PC-9 (cell line): ENCODE measurements at regions not wholly inside any gene's neighbourhood (a gene's known extent, or its start where the extent isn't known, plus 50 kb on each side); places are given as distances from the start of the nearest gene placed in this dataset.

ENCODE experiments used
- BruUV-seq: library from RNA; stranded (reverse); fragments of 400-500 nt; replicated peaks from 2 replicates; lab custom pipeline; 2021; lab: Mats Ljungman, UMichigan
- CTCF ChIA-PET: fragments of 300-600 bp; sonication (Branson Sonifier 250); formaldehyde crosslinking; loops from one replicate; lab custom pipeline; 2022; ENCODE audit warnings: antibody characterized with exemption; lab: Charles Lee
- POLR2A ChIA-PET: fragments of 300-600 bp; sonication (Branson Sonifier 250); formaldehyde crosslinking; loops from one replicate; lab custom pipeline; 2022; ENCODE audit warnings: antibody characterized with exemption; ENCODE audit not compliant: unreplicated experiment; lab: Charles Lee
- DNase-seq, 2 experiments: peaks; one replicate each; pipeline versions ENCODE4 v3.0.0 to v3.0.0-alpha.2; 2015 to 2022; ENCODE audit warnings: mixed read lengths in 1 of 2
- H2AFZ ChIP-seq: fragments of 200-600 bp; sonication (generic); 2 replicates; pipeline ENCODE4 v1.8.1; 2017; ENCODE audit warnings: antibody characterized with exemption
- H3F3A ChIP-seq: fragments of 200-600 bp; sonication (generic); 2 replicates; pipeline ENCODE4 v1.8.1; 2017; ENCODE audit warnings: antibody characterized with exemption, mild to moderate bottlenecking, low read depth; ENCODE audit not compliant: insufficient read depth
- H3K27ac ChIP-seq: fragments of 200-600 bp; sonication (generic); 2 replicates; pipeline ENCODE4 v1.6.1; 2016; ENCODE audit warnings: mixed run types
- H3K27me3 ChIP-seq: fragments of 200-600 bp; sonication (generic); 2 replicates; pipeline ENCODE4 v1.6.1; 2016; ENCODE audit warnings: low read depth, mixed run types; ENCODE audit not compliant: insufficient read depth
- H3K36me3 ChIP-seq: fragments of 200-600 bp; sonication (generic); 2 replicates; pipeline ENCODE4 v1.6.1; 2016; ENCODE audit warnings: low read depth, mixed run types
- H3K4me1 ChIP-seq: fragments of 200-600 bp; sonication (generic); replicated peaks from 2 replicates; pipeline ENCODE4 v1.6.1; 2016; ENCODE audit warnings: mixed run types; ENCODE audit not compliant: insufficient read depth
- H3K4me2 ChIP-seq: fragments of 200-600 bp; sonication (generic); 2 replicates; pipeline ENCODE4 v1.6.1; 2017; ENCODE audit warnings: mixed run types
- H3K4me3 ChIP-seq: fragments of 200-600 bp; sonication (generic); 2 replicates; pipeline ENCODE4 v1.6.1; 2016; ENCODE audit warnings: mixed run types
- H3K79me2 ChIP-seq: fragments of 200-600 bp; sonication (generic); 2 replicates; pipeline ENCODE4 v1.6.1; 2017; ENCODE audit warnings: low read depth, mixed run types
- H3K9me2 ChIP-seq: fragments of 200-600 bp; sonication (generic); 2 replicates; pipeline ENCODE4 v1.8.1; 2017; ENCODE audit warnings: mild to moderate bottlenecking; ENCODE audit not compliant: insufficient read depth
- H3K9me3 ChIP-seq: fragments of 200-600 bp; sonication (generic); 2 replicates; pipeline ENCODE4 v1.8.1; 2016; ENCODE audit warnings: low read depth; ENCODE audit not compliant: insufficient read depth
- H4K20me1 ChIP-seq: fragments of 200-600 bp; sonication (generic); 2 replicates; pipeline ENCODE4 v1.8.1; 2017; ENCODE audit not compliant: insufficient read depth
- CTCF ChIP-seq: fragments of 200-600 bp; sonication (generic); conservative IDR thresholded peaks from 2 replicates; pipeline ENCODE4 v1.6.1; 2017; ENCODE audit warnings: mixed run types, antibody characterized with exemption, mild to moderate bottlenecking, moderate library complexity
- EZH2 ChIP-seq: fragments of 200-600 bp; sonication (generic); IDR thresholded peaks from 2 replicates; pipeline ENCODE4 v1.8.0; 2017; ENCODE audit warnings: antibody characterized with exemption, low read depth
- intact Hi-C: fragments of 100-400 bp; cut with micrococcal nuclease; formaldehyde crosslinking; loops from one replicate; pipeline ENCODE4 v1.10.0; 2022; ENCODE audit not compliant: unreplicated experiment

GRCh38 chr1:37262439-37263170 is 211.8 kb upstream of the ZC3H12A start:
- Histone ChIP-seq H3K4me2 (no peak overlapping the region), H2AFZ (no peak overlapping the region), H3K4me3 (no peak overlapping the region), H3K9me2 (no peaks in the 10 kb centered on the region), H3K4me1 (no peaks in the 10 kb centered on the region), H3K27me3 (peaks cover 43% of the 10 kb centered on the region), H3K36me3 (no peaks in the 10 kb centered on the region), H4K20me1 (no peaks in the 10 kb centered on the region), H3K79me2 (no peaks in the 10 kb centered on the region), H3F3A (no peaks in the 10 kb centered on the region), H3K27ac (no peak overlapping the region), H3K9me3 (no peaks in the 10 kb centered on the region)
- BruUV-seq = no TSS peak
- TF ChIP-seq CTCF (no peak), EZH2 (no peak)
- DNase-seq = no peak
- CTCF ChIA-PET = no interaction called here
- POLR2A ChIA-PET = no interaction called here
- intact Hi-C loops = no loop called here

GRCh38 chr1:37265156-37265555 is 209.2 kb upstream of the ZC3H12A start:
- H3K9me3 ChIP-seq = no peaks in the 10 kb centered on the region
- no peak for TF ChIP-seq EZH2
- TF ChIP-seq CTCF = no peak
- no peaks in the 10 kb centered on the region for H3F3A ChIP-seq
- no peak overlapping the region for H3K4me2 ChIP-seq
- H3K9me2 ChIP-seq = no peaks in the 10 kb centered on the region
- no peak overlapping the region for H2AFZ ChIP-seq
- POLR2A ChIA-PET = no interaction called here
- no peaks in the 10 kb centered on the region for H3K4me1 ChIP-seq
- BruUV-seq = no TSS peak
- H3K79me2 ChIP-seq = no peaks in the 10 kb centered on the region
- intact Hi-C loops = no loop called here
- DNase-seq = no peak
- peaks cover 34% of the 10 kb centered on the region for H3K27me3 ChIP-seq
- H4K20me1 ChIP-seq = no peaks in the 10 kb centered on the region
- no peaks in the 10 kb centered on the region for H3K36me3 ChIP-seq
- H3K27ac ChIP-seq = no peak overlapping the region
- no peak overlapping the region for H3K4me3 ChIP-seq
- CTCF ChIA-PET = no interaction called here

- no peak for DNase-seq
- no peak overlapping the region for H2AFZ ChIP-seq
- no peak overlapping the region for H3K4me2 ChIP-seq
- H3K9me2 ChIP-seq = no peaks in the 10 kb centered on the region
- peaks cover 28% of the 10 kb centered on the region for H3K27me3 ChIP-seq
- TF ChIP-seq CTCF = no peak
- no peak for TF ChIP-seq EZH2
- POLR2A ChIA-PET = no interaction called here
- no TSS peak for BruUV-seq
- no peaks in the 10 kb centered on the region for H4K20me1 ChIP-seq
- H3K36me3 ChIP-seq = no peaks in the 10 kb centered on the region
- intact Hi-C loops = no loop called here
- H3K79me2 ChIP-seq = no peaks in the 10 kb centered on the region
- H3F3A ChIP-seq = no peaks in the 10 kb centered on the region
- no peak overlapping the region for H3K27ac ChIP-seq
- no peaks in the 10 kb centered on the region for H3K9me3 ChIP-seq
- no peak overlapping the region for H3K4me3 ChIP-seq
- H3K4me1 ChIP-seq = no peaks in the 10 kb centered on the region
- CTCF ChIA-PET = no interaction called here
Measured at GRCh38 chr1:37265786-37266667, 208.4 kb upstream of the ZC3H12A start.
